ENCODE measurements at regions not wholly inside any gene's neighbourhood (a gene's known extent, or its start where the extent isn't known, plus 50 kb on each side); places are given as distances from the start of the nearest gene placed in this dataset.

- TF ChIP-seq CTCF (IDR thresholded peaks at IDR 0.05) (no peak), ZFX (IDR thresholded peaks at IDR 0.05; ENCODE audit: borderline replicate concordance) (no peak)
Observed at GRCh38 chr14:105602243-105602750, 75.9 kb downstream of the TMEM121 start.

All from 22Rv1 (cell line).